Epithelial cell of proximal tubule (primary cell): ENCODE measurements at regions not wholly inside any gene's neighbourhood (a gene's known extent, or its start where the extent isn't known, plus 50 kb on each side); places are given as distances from the start of the nearest gene placed in this dataset.
A peak's percentile ranks its signal among the peaks of the same experiment; 100 is the strongest.

Experiments
- DNase-seq: peaks from one replicate; pipeline ENCODE4 v3.0.0-alpha.2; 2011; ENCODE audit warnings: low read depth
- H3K4me3 ChIP-seq: 2 replicates; pipeline ENCODE4 v1.5.1; 2011; ENCODE audit warnings: low read depth, mild to moderate bottlenecking, low read length
- TF ChIP-seq, protein P1 (sequence below): conservative IDR thresholded peaks from 2 replicates; pipeline ENCODE4 v1.5.1; 2012; ENCODE audit warnings: low read depth, mild to moderate bottlenecking, low read length

DNA sequence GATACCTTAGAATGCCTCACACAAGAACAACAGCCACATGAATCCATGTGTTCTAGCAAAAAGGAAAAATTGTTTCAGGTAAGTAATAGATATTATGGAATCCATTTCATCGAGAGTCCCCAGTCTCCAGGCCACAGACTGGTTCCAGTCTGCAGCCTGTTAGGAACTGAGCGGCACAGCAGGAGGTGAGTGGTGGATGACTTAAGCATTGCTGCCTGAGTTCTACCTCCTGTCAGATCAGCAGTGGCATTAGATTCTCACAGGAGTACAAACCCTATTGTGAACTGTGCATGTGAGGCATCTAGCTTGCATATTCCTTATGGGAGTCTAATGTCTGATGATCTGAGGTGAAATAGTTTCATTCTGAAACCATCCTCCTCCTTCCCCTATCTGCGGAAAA lies 207.0 kb downstream of the CSNK1G3 start:
- TF ChIP-seq, protein P1, sequence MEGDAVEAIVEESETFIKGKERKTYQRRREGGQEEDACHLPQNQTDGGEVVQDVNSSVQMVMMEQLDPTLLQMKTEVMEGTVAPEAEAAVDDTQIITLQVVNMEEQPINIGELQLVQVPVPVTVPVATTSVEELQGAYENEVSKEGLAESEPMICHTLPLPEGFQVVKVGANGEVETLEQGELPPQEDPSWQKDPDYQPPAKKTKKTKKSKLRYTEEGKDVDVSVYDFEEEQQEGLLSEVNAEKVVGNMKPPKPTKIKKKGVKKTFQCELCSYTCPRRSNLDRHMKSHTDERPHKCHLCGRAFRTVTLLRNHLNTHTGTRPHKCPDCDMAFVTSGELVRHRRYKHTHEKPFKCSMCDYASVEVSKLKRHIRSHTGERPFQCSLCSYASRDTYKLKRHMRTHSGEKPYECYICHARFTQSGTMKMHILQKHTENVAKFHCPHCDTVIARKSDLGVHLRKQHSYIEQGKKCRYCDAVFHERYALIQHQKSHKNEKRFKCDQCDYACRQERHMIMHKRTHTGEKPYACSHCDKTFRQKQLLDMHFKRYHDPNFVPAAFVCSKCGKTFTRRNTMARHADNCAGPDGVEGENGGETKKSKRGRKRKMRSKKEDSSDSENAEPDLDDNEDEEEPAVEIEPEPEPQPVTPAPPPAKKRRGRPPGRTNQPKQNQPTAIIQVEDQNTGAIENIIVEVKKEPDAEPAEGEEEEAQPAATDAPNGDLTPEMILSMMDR, result no peak
- H3K4me3 ChIP-seq, result no peak overlapping the region
- DNase-seq, result no peak

DNA sequence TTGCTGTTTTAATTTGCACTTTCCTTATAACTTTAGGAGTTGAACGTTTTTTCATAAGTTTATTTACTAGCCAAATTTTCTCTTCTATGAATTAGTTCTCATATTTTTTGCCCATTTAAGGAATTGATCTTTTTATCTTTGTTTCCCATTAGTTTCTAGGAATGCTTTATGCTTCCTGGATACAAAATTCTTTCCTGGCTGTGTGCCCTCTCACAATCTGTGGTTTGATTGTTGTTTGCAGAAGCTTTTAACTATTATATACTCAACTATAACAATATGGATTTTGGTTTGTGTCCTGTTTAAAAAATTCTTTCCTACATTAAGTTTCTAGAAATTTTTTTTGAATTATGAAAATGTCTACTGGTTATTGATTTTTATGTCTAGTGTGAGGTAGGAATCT lies 206.3 kb downstream of the CSNK1G3 start:
- no peak overlapping the region for H3K4me3 ChIP-seq
- no peak for DNase-seq
- TF ChIP-seq, protein P1, result no peak

DNA sequence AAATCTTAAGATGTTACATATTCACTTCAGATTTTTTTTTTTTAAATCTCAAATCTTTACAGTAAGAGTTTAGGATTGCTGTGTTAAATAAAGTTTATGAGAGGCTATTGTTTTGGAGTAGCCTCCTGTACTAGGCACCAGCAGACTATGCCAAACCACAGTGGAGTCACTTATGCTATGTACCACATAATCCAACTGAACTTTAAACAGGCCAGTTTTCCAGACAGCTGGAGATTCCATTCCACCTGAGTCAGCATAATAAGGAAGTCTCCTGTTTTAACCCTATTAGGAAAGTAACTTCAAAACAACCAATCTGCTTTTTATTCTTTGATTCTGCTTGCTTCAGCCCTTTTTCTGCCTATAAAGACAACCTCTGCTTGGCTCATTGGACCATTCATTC lies 205.2 kb downstream of the CSNK1G3 start:
- no peak overlapping the region for H3K4me3 ChIP-seq
- peak; percentile 37 for DNase-seq
- TF ChIP-seq, protein P1, result no peak

DNA sequence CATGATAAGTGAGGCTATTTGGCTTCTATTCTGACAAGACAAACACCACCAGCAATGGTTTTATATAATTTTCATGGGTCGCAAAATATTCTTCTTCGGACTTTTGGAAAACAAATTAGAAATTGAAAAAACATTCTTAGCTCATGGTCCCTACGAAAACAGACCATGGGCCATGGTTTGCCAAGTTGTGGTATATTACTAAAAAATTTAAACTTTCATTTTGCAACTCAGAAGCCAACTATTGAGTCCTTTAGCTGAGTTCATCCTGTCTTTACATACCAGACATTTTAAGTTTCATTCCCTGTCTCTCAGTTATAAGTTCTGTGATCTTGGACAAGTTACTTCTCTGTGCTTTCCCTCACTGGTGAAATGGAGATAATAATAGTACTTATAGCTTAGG lies 198.1 kb downstream of the CSNK1G3 start:
- H3K4me3 ChIP-seq, result no peak overlapping the region
- no peak for DNase-seq
- TF ChIP-seq, protein P1, result no peak

DNA sequence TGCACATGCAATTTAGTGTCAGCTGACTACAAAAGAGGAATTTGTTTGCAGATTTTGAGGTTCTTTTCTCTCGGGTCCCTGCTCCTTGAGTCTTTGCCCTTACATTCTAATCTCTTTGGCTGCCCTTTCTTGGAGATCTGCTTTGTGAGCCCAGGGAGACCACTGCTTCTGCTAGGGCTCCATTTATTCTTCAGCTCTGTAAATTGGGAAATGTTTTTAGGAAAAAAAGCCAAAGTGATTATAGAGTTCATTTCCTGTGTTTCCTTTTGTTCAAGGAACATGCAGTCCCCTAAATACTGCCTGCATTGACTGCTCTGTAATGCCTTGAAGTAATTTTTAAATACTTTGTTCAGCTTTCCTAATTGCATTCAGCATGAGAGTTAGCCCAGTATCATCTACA lies 197.4 kb downstream of the CSNK1G3 start:
- no peak overlapping the region for H3K4me3 ChIP-seq
- no peak for DNase-seq
- TF ChIP-seq, protein P1, result no peak

DNA sequence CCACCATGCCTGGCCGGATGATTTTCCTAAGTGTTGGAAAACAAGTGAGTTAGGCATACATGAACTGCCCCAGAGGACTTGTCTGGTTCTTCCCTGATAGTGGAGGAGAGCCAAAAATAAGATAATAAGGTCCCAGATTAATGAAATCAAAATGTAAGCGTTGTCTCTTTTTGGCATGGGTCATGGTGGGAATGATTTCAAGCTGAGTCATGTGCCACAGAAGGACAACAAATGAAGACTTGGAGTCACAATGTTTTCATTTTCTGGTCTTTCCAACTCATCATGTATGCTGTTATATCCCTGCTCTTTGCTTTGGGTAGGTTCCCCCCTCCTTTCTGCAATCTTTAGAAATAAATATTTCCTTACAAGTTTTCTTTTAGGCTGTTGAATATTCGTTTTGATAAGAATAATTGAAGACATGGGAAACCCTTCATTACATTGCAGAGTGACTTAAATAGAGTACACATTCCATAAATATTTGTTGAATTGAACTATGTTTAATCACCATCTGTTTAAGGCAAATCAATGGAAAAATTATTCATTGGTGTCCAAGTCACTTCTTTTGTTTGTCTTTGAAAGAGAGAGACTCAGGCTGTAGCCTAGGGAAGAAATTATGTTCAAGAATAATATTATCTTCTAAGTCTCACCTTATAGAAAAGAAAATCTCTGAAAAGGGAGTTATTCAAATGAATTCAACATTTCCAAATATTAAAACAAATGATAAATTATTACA lies 196.3 kb downstream of the CSNK1G3 start:
- TF ChIP-seq, protein P1, result no peak
- H3K4me3 ChIP-seq, result no peak overlapping the region
- DNase-seq, result peak; percentile 35

DNA sequence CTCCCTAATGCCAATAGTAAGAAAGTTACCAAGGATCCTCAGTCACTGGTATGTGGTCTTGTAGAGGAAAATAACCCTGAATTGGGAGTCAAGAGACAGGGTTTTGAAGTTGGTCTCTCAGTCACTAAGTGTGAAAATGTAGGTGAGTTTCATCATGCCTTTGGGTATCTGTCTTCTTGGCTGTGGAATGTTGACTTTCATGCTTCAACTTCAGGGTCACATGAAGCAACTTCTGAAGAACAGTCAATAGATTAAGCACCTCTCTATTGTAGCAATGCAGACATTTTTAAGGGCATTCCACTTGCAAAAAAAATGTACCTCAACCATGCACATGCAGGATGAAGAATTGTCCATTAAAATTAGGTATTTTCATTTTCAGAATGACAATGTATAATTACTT lies 194.6 kb downstream of the CSNK1G3 start:
- H3K4me3 ChIP-seq, result no peak overlapping the region
- DNase-seq, result no peak
- TF ChIP-seq, protein P1, result no peak
